Upper lobe of left lung (tissue), 4 donors: ENCODE measurements at regions not wholly inside any gene's neighbourhood (a gene's known extent, or its start where the extent isn't known, plus 50 kb on each side); places are given as distances from the start of the nearest gene placed in this dataset.

Experiments
- EP300 ChIP-seq, 4 donors: sonication (generic); formaldehyde crosslinking; IDR thresholded peaks; one replicate each; pipeline ENCODE4 v1.5.1; 2017; ENCODE audit warnings: antibody characterized with exemption in 4 of 4, control low read depth in 2 of 4
- POLR2A ChIP-seq, 4 donors: fragments of 450-650 bp; IDR thresholded peaks; one replicate each; pipeline ENCODE4 v1.5.1; 2016 to 2017; ENCODE audit warnings: antibody characterized with exemption in 4 of 4, mild to moderate bottlenecking in 2 of 4
- TF ChIP-seq, protein P1 (sequence below), 6 experiments: fragments of 450-650 bp in 4 of 6; fragments of 200-600 bp in 2 of 6; sonication (generic) in 2 of 6; IDR thresholded peaks; one replicate each; pipeline ENCODE4 v1.5.1; 2016 to 2019; ENCODE audit warnings: antibody characterized with exemption in 6 of 6

DNA sequence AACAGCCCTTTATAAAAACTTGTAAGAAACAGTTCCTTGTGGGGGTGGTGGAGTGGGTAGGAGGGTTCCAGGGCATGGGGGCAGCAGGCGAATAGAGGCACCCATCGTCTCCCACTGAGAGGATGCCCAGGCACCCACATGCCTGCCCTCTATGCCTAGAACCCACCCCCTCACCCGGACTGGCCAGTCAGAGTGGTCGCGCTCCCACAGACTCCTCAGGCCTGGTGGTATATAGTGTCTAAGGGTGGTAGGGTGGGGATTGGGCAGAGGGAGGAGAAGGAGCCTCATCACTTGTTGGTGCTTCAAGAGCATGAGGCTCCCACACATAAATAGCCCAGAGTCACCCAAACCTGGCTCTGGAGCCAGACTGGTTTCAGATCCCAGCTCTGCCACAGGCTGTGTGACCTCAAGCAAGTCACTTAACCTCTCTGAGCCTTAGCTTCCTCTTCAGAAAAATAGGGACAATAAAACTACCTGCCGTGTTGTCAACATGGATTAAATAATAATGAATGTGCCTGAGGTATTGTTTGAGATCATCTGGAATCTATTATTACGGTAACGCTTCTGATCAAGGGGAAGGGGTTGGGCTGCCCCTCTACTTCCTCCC is 262.1 kb downstream of the UACA start:
- TF ChIP-seq POLR2A (IDR thresholded peaks at IDR 0.05) (no peak), EP300 (IDR thresholded peaks at IDR 0.05) (no peak)
- TF ChIP-seq, protein P1, sequence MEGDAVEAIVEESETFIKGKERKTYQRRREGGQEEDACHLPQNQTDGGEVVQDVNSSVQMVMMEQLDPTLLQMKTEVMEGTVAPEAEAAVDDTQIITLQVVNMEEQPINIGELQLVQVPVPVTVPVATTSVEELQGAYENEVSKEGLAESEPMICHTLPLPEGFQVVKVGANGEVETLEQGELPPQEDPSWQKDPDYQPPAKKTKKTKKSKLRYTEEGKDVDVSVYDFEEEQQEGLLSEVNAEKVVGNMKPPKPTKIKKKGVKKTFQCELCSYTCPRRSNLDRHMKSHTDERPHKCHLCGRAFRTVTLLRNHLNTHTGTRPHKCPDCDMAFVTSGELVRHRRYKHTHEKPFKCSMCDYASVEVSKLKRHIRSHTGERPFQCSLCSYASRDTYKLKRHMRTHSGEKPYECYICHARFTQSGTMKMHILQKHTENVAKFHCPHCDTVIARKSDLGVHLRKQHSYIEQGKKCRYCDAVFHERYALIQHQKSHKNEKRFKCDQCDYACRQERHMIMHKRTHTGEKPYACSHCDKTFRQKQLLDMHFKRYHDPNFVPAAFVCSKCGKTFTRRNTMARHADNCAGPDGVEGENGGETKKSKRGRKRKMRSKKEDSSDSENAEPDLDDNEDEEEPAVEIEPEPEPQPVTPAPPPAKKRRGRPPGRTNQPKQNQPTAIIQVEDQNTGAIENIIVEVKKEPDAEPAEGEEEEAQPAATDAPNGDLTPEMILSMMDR (IDR thresholded peaks at IDR 0.05), result no peak
